ENCODE measurements at regions not wholly inside any gene's neighbourhood (a gene's known extent, or its start where the extent isn't known, plus 50 kb on each side); places are given as distances from the start of the nearest gene placed in this dataset.

DNA sequence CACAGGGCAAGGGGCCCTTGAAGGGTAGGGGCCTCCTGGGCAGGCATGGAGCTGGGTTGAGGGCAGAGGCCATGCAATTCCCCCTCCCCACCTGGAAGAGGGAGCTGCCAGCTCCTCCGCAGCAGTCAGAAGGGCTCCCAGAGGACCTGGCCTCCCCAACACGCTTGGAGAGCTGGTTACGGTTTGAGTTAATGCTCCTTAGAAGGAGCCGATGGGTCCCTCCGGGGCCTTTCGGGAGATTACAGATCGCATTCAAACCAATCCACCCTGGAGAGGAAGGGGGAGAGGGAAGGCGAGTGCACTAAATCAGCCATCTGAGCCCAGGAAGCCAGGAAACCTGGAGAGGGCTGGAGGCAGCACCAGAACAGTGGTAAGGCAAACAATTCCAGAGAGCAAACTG is 106.3 kb upstream of the CSF3R start:
- Histone ChIP-seq H3K27me3 (replicated peaks in 1 of 4; ENCODE audit: control extremely low read depth in 1 of 4, control insufficient read depth in 3 of 4, insufficient read depth in 4 of 4, low read length in 3 of 4) (peaks cover 0 to 22% (median 7%) of the 10 kb centered on the region in 4 experiments), H3K36me3 (replicated peaks in 1 of 2; ENCODE audit: control extremely low read depth in 1 of 2, control insufficient read depth in 1 of 2, extremely low read depth in 1 of 2, insufficient read depth in 2 of 2, low read length in 1 of 2) (no peaks in the 10 kb centered on the region), H3K27ac (ENCODE audit: low read length in 2 of 2) (no peak overlapping the region), H3K4me3 (ENCODE audit: control extremely low read depth in 1 of 5, extremely low read depth in 1 of 5, insufficient read depth in 1 of 5, low read depth in 2 of 5, low read length in 4 of 5) (no peak overlapping the region), H2AFZ (ENCODE audit: insufficient read depth, low read depth, low read length, poor library complexity, severe bottlenecking) (no peak overlapping the region), H3K9me3 (ENCODE audit: control extremely low read depth in 1 of 3, control insufficient read depth in 2 of 3, insufficient read depth in 1 of 3, low read length in 2 of 3) (no peaks in the 10 kb centered on the region), H3K4me1 (ENCODE audit: control insufficient read depth in 2 of 2, insufficient read depth in 2 of 2, low read length in 2 of 2) (no peaks in the 10 kb centered on the region), H4K20me1 (ENCODE audit: control insufficient read depth, insufficient read depth, low read length, poor library complexity, severe bottlenecking) (no peaks in the 10 kb centered on the region), H3K9ac (ENCODE audit: low read length) (no peak overlapping the region), H3K79me2 (ENCODE audit: control insufficient read depth, insufficient read depth, low read length) (no peaks in the 10 kb centered on the region), H3K4me2 (replicated peaks; ENCODE audit: low read depth, low read length, poor library complexity, severe bottlenecking) (no peak overlapping the region)
- POLR2A ChIA-PET: no interaction called here
- H3K9me3 Mint-ChIP-seq (ENCODE audit: insufficient read depth): no peaks in the 10 kb centered on the region
- intact Hi-C loops (cut with micrococcal nuclease): no loop called here
- no peaks in the 10 kb centered on the region for H3K4me1 Mint-ChIP-seq
- TF ChIP-seq, protein P1, sequence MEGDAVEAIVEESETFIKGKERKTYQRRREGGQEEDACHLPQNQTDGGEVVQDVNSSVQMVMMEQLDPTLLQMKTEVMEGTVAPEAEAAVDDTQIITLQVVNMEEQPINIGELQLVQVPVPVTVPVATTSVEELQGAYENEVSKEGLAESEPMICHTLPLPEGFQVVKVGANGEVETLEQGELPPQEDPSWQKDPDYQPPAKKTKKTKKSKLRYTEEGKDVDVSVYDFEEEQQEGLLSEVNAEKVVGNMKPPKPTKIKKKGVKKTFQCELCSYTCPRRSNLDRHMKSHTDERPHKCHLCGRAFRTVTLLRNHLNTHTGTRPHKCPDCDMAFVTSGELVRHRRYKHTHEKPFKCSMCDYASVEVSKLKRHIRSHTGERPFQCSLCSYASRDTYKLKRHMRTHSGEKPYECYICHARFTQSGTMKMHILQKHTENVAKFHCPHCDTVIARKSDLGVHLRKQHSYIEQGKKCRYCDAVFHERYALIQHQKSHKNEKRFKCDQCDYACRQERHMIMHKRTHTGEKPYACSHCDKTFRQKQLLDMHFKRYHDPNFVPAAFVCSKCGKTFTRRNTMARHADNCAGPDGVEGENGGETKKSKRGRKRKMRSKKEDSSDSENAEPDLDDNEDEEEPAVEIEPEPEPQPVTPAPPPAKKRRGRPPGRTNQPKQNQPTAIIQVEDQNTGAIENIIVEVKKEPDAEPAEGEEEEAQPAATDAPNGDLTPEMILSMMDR (IDR thresholded peaks at IDR 0.05): no peak
- TF ChIP-seq EZH2 (IDR thresholded peaks at IDR 0.05; ENCODE audit: borderline replicate concordance, insufficient read depth, low read depth, low read length, poor library complexity, severe bottlenecking): no peak
- H3K27me3 Mint-ChIP-seq: peaks cover 54% of the 10 kb centered on the region
- H3K27ac Mint-ChIP-seq: no peak overlapping the region
- DNase-seq (no peak), ATAC-seq (ENCODE audit: low read depth) (no peak)
- CTCF ChIA-PET: no interaction called here
- 95% methylated on average over 7 of the region's 8 CpGs for WGBS (ENCODE audit: insufficient coverage)
- no peak overlapping the region for H3K4me3 Mint-ChIP-seq

DNA sequence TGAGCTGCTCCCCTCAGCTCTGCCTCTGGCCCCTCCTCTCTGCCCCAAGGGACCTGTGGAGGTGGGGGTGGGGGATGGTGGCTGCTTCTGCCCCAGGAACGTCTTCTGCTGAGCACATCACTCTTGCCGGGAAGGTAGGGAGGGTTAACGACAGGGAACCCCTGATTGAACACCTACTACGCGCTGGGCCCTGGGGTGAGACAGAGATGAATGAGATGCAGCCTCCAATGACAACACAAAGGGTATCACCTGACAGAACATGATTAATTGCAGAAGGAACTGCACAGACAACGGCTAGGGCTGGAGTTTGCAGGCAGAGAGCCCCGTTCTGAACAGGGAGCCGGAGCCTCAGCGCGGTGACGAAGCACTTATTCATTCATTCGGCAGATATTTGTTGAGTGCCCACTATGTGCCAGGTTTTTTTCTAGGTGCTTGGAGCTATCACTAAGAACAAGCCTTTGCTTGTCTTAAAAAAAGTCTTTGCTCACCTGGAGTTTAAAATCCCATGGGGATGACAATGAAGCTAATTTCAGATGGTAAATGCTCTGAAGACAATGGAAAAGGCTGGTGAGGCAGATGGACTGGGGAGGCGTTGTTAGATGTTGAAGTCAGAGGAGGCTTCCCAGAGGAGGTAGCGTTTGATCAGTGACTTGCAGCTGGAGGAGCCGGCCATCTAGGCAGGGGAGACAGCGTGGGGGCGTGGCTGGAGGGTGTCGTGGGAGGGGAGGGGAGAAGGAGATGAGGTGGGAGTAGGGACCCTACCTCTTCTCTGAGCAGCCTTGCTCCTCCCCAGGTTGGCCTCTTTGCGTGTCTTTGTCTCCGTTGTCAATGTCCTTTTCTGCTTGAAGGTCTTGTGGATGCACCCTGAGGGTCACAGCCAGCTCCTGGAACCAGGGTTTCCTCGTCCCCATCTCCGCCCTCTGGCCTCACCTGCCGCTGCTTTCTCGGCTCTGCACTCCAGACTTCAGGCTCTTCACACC is 103.1 kb upstream of the CSF3R start:
- intact Hi-C loops (cut with micrococcal nuclease): no loop called here

More for the DNA sequence above, 103.1 kb upstream of the CSF3R start:
- ATAC-seq (ENCODE audit: low read depth): no peak
- Histone ChIP-seq H3K27me3 (replicated peaks in 1 of 4; ENCODE audit: control extremely low read depth in 1 of 4, control insufficient read depth in 3 of 4, insufficient read depth in 4 of 4, low read length in 3 of 4) (peaks cover 0 to 15% (median 7%) of the 10 kb centered on the region in 4 experiments), H3K27ac (ENCODE audit: low read length in 2 of 2) (no peak overlapping the region), H3K9ac (ENCODE audit: low read length) (no peak overlapping the region), H3K4me3 (ENCODE audit: control extremely low read depth in 1 of 5, extremely low read depth in 1 of 5, insufficient read depth in 1 of 5, low read depth in 2 of 5, low read length in 4 of 5) (no peak overlapping the region), H3K36me3 (replicated peaks in 1 of 2; ENCODE audit: control extremely low read depth in 1 of 2, control insufficient read depth in 1 of 2, extremely low read depth in 1 of 2, insufficient read depth in 2 of 2, low read length in 1 of 2) (no peaks in the 10 kb centered on the region), H3K79me2 (ENCODE audit: control insufficient read depth, insufficient read depth, low read length) (no peaks in the 10 kb centered on the region), H3K4me1 (ENCODE audit: control insufficient read depth in 2 of 2, insufficient read depth in 2 of 2, low read length in 2 of 2) (no peaks in the 10 kb centered on the region), H4K20me1 (ENCODE audit: control insufficient read depth, insufficient read depth, low read length, poor library complexity, severe bottlenecking) (no peaks in the 10 kb centered on the region), H3K9me3 (ENCODE audit: control extremely low read depth in 1 of 3, control insufficient read depth in 2 of 3, insufficient read depth in 1 of 3, low read length in 2 of 3) (no peaks in the 10 kb centered on the region), H3K4me2 (replicated peaks; ENCODE audit: low read depth, low read length, poor library complexity, severe bottlenecking) (no peak overlapping the region), H2AFZ (ENCODE audit: insufficient read depth, low read depth, low read length, poor library complexity, severe bottlenecking) (no peak overlapping the region)
- Mint-ChIP-seq H3K27ac (no peak overlapping the region), H3K4me1 (no peaks in the 10 kb centered on the region), H3K27me3 (peaks cover 45% of the 10 kb centered on the region), H3K4me3 (no peak overlapping the region), H3K9me3 (ENCODE audit: insufficient read depth) (no peaks in the 10 kb centered on the region)
- 33% methylated on average over 21 of the region's 24 CpGs for WGBS (ENCODE audit: insufficient coverage)
- TF ChIP-seq, protein P1 (IDR thresholded peaks at IDR 0.05): no peak
- no peak for TF ChIP-seq EZH2 (IDR thresholded peaks at IDR 0.05; ENCODE audit: borderline replicate concordance, insufficient read depth, low read depth, low read length, poor library complexity, severe bottlenecking)
- no peak for DNase-seq
- ChIA-PET CTCF (interaction anchor here (1.2 to 1.9 kb wide), 2 partner anchors 9 to 10 kb away, joined by 3 to 6 read pairs; no protein-coding TSS in a partner anchor), POLR2A (no interaction called here)

Measured in B cell (primary cell).